IMR-90 (cell line): ENCODE measurements at regions not wholly inside any gene's neighbourhood (a gene's known extent, or its start where the extent isn't known, plus 50 kb on each side); places are given as distances from the start of the nearest gene placed in this dataset.

ENCODE experiments used
- BHLHE40 ChIP-seq: fragments of 150-350 bp; IDR thresholded peaks from 2 replicates; pipeline ENCODE4 v1.6.1; 2016; ENCODE audit warnings: mild to moderate bottlenecking, low read depth, low read length
- CEBPB ChIP-seq: IDR thresholded peaks from 2 replicates; pipeline ENCODE4 v1.6.1; 2012; ENCODE audit warnings: low read depth, low read length, improper control_type of control experiment
- FOS ChIP-seq: fragments of 150-350 bp; IDR thresholded peaks from 2 replicates; pipeline ENCODE4 v1.6.1; 2016; ENCODE audit warnings: low read depth, low read length
- MAFK ChIP-seq: IDR thresholded peaks from 2 replicates; pipeline ENCODE4 v1.6.1; 2012; ENCODE audit warnings: low read depth, low read length, improper control_type of control experiment
- MAZ ChIP-seq: IDR thresholded peaks from 2 replicates; pipeline ENCODE4 v1.6.1; 2012; ENCODE audit warnings: low read depth, mild to moderate bottlenecking, low read length, improper control_type of control experiment, moderate library complexity, borderline replicate concordance
- MXI1 ChIP-seq: IDR thresholded peaks from 2 replicates; pipeline ENCODE4 v1.6.1; 2012; ENCODE audit warnings: low read depth, mild to moderate bottlenecking, low read length, moderate library complexity, borderline replicate concordance
- NFE2L2 ChIP-seq: fragments of 150-350 bp; IDR thresholded peaks from 2 replicates; pipeline ENCODE4 v1.6.1; 2016; ENCODE audit warnings: low read depth, mild to moderate bottlenecking, low read length
- POLR2A ChIP-seq: IDR thresholded peaks from 2 replicates; pipeline ENCODE4 v1.6.1; 2012; ENCODE audit warnings: mild to moderate bottlenecking, low read depth, low read length
- RAD21 ChIP-seq: IDR thresholded peaks from 2 replicates; pipeline ENCODE4 v1.6.1; 2012; ENCODE audit warnings: low read length, improper control_type of control experiment
- RCOR1 ChIP-seq: IDR thresholded peaks from 2 replicates; pipeline ENCODE4 v1.6.1; 2012; ENCODE audit warnings: mild to moderate bottlenecking, low read length, improper control_type of control experiment; ENCODE audit not compliant: insufficient replicate concordance
- RFX5 ChIP-seq: IDR thresholded peaks from 2 replicates; pipeline ENCODE4 v1.8.0; 2012; ENCODE audit warnings: low read depth, mild to moderate bottlenecking, low read length, moderate library complexity
- TF ChIP-seq, protein P1 (sequence below): conservative IDR thresholded peaks from 2 replicates; pipeline ENCODE4 v1.5.1; 2012; ENCODE audit warnings: mild to moderate bottlenecking, low read depth, low read length, improper control_type of control experiment
- TF ChIP-seq, protein P2 (sequence below): fragments of 150-350 bp; IDR thresholded peaks from 2 replicates; pipeline ENCODE4 v1.6.1; 2017; ENCODE audit warnings: mild to moderate bottlenecking, antibody characterized with exemption, low read length, low read depth
- TF ChIP-seq, protein P3 (sequence below): fragments of 150-350 bp; IDR thresholded peaks from 2 replicates; pipeline ENCODE4 v1.6.1; 2016; ENCODE audit warnings: low read depth, mild to moderate bottlenecking, low read length, moderate library complexity, borderline replicate concordance

DNA sequence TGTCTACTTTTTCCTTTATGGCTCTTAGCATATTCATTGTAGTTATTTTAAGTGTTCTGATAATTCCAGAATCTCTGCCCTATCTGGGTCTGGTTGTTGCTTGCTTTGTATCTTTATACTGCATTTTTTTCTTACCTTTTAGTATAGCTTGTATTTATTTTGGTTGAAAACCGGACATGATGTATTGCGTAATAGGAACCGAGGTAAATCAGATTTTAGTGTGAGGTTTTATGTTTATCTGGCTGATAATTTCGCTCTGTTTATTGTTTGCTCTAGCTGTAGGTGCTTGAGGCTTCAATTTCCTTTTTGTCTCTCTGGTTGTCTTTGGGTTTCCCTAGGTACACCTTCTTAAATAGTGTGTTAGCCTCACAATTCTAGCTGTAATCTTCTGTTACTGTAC, 263.8 kb upstream of the LCORL start:
- TF ChIP-seq, protein P1, sequence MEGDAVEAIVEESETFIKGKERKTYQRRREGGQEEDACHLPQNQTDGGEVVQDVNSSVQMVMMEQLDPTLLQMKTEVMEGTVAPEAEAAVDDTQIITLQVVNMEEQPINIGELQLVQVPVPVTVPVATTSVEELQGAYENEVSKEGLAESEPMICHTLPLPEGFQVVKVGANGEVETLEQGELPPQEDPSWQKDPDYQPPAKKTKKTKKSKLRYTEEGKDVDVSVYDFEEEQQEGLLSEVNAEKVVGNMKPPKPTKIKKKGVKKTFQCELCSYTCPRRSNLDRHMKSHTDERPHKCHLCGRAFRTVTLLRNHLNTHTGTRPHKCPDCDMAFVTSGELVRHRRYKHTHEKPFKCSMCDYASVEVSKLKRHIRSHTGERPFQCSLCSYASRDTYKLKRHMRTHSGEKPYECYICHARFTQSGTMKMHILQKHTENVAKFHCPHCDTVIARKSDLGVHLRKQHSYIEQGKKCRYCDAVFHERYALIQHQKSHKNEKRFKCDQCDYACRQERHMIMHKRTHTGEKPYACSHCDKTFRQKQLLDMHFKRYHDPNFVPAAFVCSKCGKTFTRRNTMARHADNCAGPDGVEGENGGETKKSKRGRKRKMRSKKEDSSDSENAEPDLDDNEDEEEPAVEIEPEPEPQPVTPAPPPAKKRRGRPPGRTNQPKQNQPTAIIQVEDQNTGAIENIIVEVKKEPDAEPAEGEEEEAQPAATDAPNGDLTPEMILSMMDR, result no peak
- no peak for TF ChIP-seq POLR2A
- no peak for TF ChIP-seq FOS
- TF ChIP-seq MXI1, result no peak
- TF ChIP-seq, protein P2, sequence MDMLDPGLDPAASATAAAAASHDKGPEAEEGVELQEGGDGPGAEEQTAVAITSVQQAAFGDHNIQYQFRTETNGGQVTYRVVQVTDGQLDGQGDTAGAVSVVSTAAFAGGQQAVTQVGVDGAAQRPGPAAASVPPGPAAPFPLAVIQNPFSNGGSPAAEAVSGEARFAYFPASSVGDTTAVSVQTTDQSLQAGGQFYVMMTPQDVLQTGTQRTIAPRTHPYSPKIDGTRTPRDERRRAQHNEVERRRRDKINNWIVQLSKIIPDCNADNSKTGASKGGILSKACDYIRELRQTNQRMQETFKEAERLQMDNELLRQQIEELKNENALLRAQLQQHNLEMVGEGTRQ, result no peak
- TF ChIP-seq RAD21, result no peak
- no peak for TF ChIP-seq BHLHE40
- TF ChIP-seq RFX5, result no peak
- TF ChIP-seq CEBPB, result peak; percentile 89
- TF ChIP-seq RCOR1, result no peak
- TF ChIP-seq, protein P3, sequence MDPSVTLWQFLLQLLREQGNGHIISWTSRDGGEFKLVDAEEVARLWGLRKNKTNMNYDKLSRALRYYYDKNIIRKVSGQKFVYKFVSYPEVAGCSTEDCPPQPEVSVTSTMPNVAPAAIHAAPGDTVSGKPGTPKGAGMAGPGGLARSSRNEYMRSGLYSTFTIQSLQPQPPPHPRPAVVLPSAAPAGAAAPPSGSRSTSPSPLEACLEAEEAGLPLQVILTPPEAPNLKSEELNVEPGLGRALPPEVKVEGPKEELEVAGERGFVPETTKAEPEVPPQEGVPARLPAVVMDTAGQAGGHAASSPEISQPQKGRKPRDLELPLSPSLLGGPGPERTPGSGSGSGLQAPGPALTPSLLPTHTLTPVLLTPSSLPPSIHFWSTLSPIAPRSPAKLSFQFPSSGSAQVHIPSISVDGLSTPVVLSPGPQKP, result no peak
- no peak for TF ChIP-seq MAZ
- no peak for TF ChIP-seq NFE2L2
- TF ChIP-seq MAFK, result no peak
